K562 (cell line): ENCODE measurements at regions not wholly inside any gene's neighbourhood (a gene's known extent, or its start where the extent isn't known, plus 50 kb on each side); places are given as distances from the start of the nearest gene placed in this dataset.

Experiments
- CHD2 ChIP-seq: IDR thresholded peaks from 2 replicates; pipeline ENCODE4 v1.6.1; 2011; ENCODE audit warnings: low read depth, low read length
- FOXA1 ChIP-seq: fragments of 450-650 bp; IDR thresholded peaks from 2 replicates; pipeline ENCODE4 v1.6.1; 2016; ENCODE audit warnings: mild to moderate bottlenecking, borderline replicate concordance

GRCh38 chr2:12396699-12397098 lies 320.0 kb upstream of the TRIB2 start:
- no peak for TF ChIP-seq CHD2
- TF ChIP-seq FOXA1, result no peak
